Keratinocyte (primary cell): ENCODE measurements at regions not wholly inside any gene's neighbourhood (a gene's known extent, or its start where the extent isn't known, plus 50 kb on each side); places are given as distances from the start of the nearest gene placed in this dataset.

Experiments used
- DNase-seq: peaks from one replicate; pipeline ENCODE4 v3.0.0-alpha.2; 2011; ENCODE audit warnings: low read depth, missing footprints, low spot score
- FAIRE-seq: peaks from 2 replicates; lab custom pipeline; 2011; peaks lifted over from hg19 to GRCh38; lab: Jason Lieb, UNC
- H2AFZ ChIP-seq: 2 replicates; pipeline ENCODE4 v1.6.0; 2012; ENCODE audit warnings: low read length, control low read depth, inconsistent platforms; ENCODE audit not compliant: control insufficient read depth
- H3K27ac ChIP-seq: 2 replicates; pipeline ENCODE4 v1.5.1; 2011; ENCODE audit warnings: low read length; ENCODE audit not compliant: control insufficient read depth, insufficient read depth
- H3K27me3 ChIP-seq: 3 replicates; pipeline ENCODE4 v1.6.0; 2011; ENCODE audit warnings: low read length; ENCODE audit not compliant: control insufficient read depth, insufficient read depth; ENCODE audit errors: extremely low read depth
- H3K36me3 ChIP-seq, 2 experiments: 2 replicates in 1 of 2; 3 replicates in 1 of 2; pipeline ENCODE4 v1.5.1; 2011; ENCODE audit warnings: low read length in 2 of 2, mild to moderate bottlenecking in 1 of 2; ENCODE audit not compliant: control insufficient read depth in 2 of 2, insufficient read depth in 2 of 2; ENCODE audit errors: extremely low read depth in 1 of 2
- H3K4me1 ChIP-seq: 3 replicates; pipeline ENCODE4 v1.5.1; 2011; ENCODE audit warnings: low read length; ENCODE audit not compliant: control insufficient read depth, insufficient read depth; ENCODE audit errors: extremely low read depth
- H3K4me2 ChIP-seq: 3 replicates; pipeline ENCODE4 v1.6.0; 2011; ENCODE audit warnings: low read depth, low read length; ENCODE audit not compliant: control insufficient read depth, insufficient read depth; ENCODE audit errors: extremely low read depth
- H3K4me3 ChIP-seq, 3 experiments: fragments of 200-600 bp in 1 of 3; sonication (generic) in 1 of 3; 2 replicates in 2 of 3; 3 replicates in 1 of 3; pipeline ENCODE4 v1.5.1; 2011 to 2016; ENCODE audit warnings: low read length in 3 of 3, mild to moderate bottlenecking in 3 of 3, control low read depth in 2 of 3, inconsistent platforms in 1 of 3, low read depth in 1 of 3, mixed read lengths in 1 of 3, mixed run types in 1 of 3, moderate library complexity in 1 of 3; ENCODE audit not compliant: control insufficient read depth in 2 of 3, insufficient read depth in 2 of 3; ENCODE audit errors: extremely low read depth in 1 of 3
- H3K79me2 ChIP-seq: 2 replicates; pipeline ENCODE4 v1.6.0; 2012; ENCODE audit warnings: low read length; ENCODE audit not compliant: control insufficient read depth, insufficient read depth
- H3K9ac ChIP-seq: 3 replicates; pipeline ENCODE4 v1.6.0; 2011; ENCODE audit warnings: low read length; ENCODE audit not compliant: control insufficient read depth, insufficient read depth; ENCODE audit errors: extremely low read depth
- H3K9me1 ChIP-seq: 3 replicates; pipeline ENCODE4 v1.6.0; 2011; ENCODE audit warnings: low read length; ENCODE audit not compliant: control insufficient read depth, insufficient read depth; ENCODE audit errors: extremely low read depth
- H3K9me3 ChIP-seq: 2 replicates; pipeline ENCODE4 v1.5.1; 2012; ENCODE audit warnings: low read depth, low read length; ENCODE audit not compliant: control insufficient read depth
- H4K20me1 ChIP-seq: 3 replicates; pipeline ENCODE4 v1.6.0; 2011; ENCODE audit warnings: low read length; ENCODE audit not compliant: control insufficient read depth, insufficient read depth; ENCODE audit errors: extremely low read depth
- EZH2 ChIP-seq: IDR thresholded peaks from one replicate; pipeline ENCODE4 v1.6.1; 2012; ENCODE audit warnings: inconsistent platforms, mild to moderate bottlenecking, low read length, moderate library complexity
- dilution Hi-C: fragments of 300-500 bp; cut with MboI; formaldehyde crosslinking; loops from one replicate; pipeline ENCODE4 v1.7.0; 2020; ENCODE audit warnings: low sequenced_read_pairs; ENCODE audit not compliant: extremely low pct_ligation_motif_present
- TF ChIP-seq, protein P1 (sequence below), 3 experiments: IDR thresholded peaks in 1 of 3; conservative IDR thresholded peaks in 1 of 3; optimal IDR thresholded peaks in 1 of 3; 2 replicates in 2 of 3; 3 replicates in 1 of 3; pipeline versions ENCODE3 to v1.5.1; 2011; ENCODE audit warnings: low read length in 3 of 3, mild to moderate bottlenecking in 3 of 3, moderate library complexity in 2 of 3, control low read depth in 1 of 3, inconsistent platforms in 1 of 3; ENCODE audit not compliant: insufficient read depth in 2 of 3; ENCODE audit errors: extremely low read depth in 1 of 3

DNA sequence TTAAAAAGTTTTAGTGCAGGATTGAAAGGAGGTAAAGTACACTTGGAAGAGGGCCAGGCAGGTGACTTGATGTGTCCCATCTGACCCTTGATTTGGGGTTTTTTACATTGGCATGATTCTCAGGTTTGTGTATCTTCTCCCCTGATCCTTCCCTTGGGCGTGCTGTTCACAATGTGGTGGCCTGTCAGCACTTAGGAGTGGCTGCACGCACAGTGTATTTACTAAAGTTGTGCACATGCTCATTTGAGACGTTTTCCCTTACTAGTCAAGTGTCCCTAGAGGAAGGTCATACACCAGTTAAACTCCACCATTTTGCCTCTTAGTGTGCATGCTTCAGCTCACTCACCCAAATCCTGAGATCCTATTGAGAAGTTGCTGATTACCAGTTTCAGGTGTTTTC, 145.7 kb upstream of the PLEKHA5 start:
- no peak overlapping the region for H3K4me3 ChIP-seq
- H3K4me2 ChIP-seq: no peak overlapping the region
- no peaks in the 10 kb centered on the region for H3K9me3 ChIP-seq
- no peak overlapping the region for H3K27ac ChIP-seq
- DNase-seq: no peak
- H3K79me2 ChIP-seq: no peaks in the 10 kb centered on the region
- TF ChIP-seq, protein P1, sequence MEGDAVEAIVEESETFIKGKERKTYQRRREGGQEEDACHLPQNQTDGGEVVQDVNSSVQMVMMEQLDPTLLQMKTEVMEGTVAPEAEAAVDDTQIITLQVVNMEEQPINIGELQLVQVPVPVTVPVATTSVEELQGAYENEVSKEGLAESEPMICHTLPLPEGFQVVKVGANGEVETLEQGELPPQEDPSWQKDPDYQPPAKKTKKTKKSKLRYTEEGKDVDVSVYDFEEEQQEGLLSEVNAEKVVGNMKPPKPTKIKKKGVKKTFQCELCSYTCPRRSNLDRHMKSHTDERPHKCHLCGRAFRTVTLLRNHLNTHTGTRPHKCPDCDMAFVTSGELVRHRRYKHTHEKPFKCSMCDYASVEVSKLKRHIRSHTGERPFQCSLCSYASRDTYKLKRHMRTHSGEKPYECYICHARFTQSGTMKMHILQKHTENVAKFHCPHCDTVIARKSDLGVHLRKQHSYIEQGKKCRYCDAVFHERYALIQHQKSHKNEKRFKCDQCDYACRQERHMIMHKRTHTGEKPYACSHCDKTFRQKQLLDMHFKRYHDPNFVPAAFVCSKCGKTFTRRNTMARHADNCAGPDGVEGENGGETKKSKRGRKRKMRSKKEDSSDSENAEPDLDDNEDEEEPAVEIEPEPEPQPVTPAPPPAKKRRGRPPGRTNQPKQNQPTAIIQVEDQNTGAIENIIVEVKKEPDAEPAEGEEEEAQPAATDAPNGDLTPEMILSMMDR (optimal IDR thresholded peaks at IDR 0.05 in 1 of 3, IDR thresholded peaks at IDR 0.05 in 1 of 3, conservative IDR thresholded peaks at IDR 0.05 in 1 of 3; ENCODE audit: extremely low read depth in 1 of 3, insufficient read depth in 2 of 3, low read length in 3 of 3): no peak
- no peak for TF ChIP-seq EZH2
- no peaks in the 10 kb centered on the region for H3K27me3 ChIP-seq
- no peaks in the 10 kb centered on the region for H3K9me1 ChIP-seq
- H3K4me1 ChIP-seq: no peaks in the 10 kb centered on the region
- no peak overlapping the region for H3K9ac ChIP-seq
- no peaks in the 10 kb centered on the region for H4K20me1 ChIP-seq
- no peak for FAIRE-seq
- H2AFZ ChIP-seq: no peak overlapping the region
- dilution Hi-C loops: no loop called here
- H3K36me3 ChIP-seq: no peaks in the 10 kb centered on the region

DNA sequence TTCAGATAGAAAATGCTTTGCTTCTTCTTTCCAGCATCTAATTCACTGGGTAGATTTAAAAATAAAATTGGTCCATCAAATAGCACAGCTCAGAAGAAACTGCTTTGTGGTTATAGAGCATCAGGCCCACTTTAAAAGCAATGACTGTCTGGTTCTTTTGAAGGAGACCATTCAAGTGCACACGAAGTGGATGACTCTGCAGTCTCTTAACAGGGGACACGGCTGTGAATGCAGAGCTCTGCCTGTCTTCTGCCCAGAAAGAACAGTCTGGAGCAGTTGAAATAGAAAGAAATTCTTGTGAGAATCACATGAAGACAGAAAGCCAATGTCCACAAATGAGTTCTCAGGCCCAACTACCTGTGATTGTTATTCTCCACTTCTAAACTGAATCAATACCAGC, 138.7 kb upstream of the PLEKHA5 start:
- no peak overlapping the region for H3K27ac ChIP-seq
- H3K9ac ChIP-seq: no peak overlapping the region
- no peak overlapping the region for H3K4me3 ChIP-seq
- H3K36me3 ChIP-seq: no peaks in the 10 kb centered on the region
- no peaks in the 10 kb centered on the region for H4K20me1 ChIP-seq
- dilution Hi-C loops: no loop called here
- TF ChIP-seq, protein P1 (optimal IDR thresholded peaks at IDR 0.05 in 1 of 3, IDR thresholded peaks at IDR 0.05 in 1 of 3, conservative IDR thresholded peaks at IDR 0.05 in 1 of 3; ENCODE audit: extremely low read depth in 1 of 3, insufficient read depth in 2 of 3, low read length in 3 of 3): no peak
- TF ChIP-seq EZH2: no peak
- DNase-seq (no peak), FAIRE-seq (peak; percentile 13)
- no peaks in the 10 kb centered on the region for H3K9me3 ChIP-seq
- H3K4me1 ChIP-seq: no peaks in the 10 kb centered on the region
- H3K9me1 ChIP-seq: no peaks in the 10 kb centered on the region
- no peak overlapping the region for H2AFZ ChIP-seq
- H3K27me3 ChIP-seq: no peaks in the 10 kb centered on the region
- H3K4me2 ChIP-seq: no peak overlapping the region
- H3K79me2 ChIP-seq: no peaks in the 10 kb centered on the region
